ENCODE measurements at regions not wholly inside any gene's neighbourhood (a gene's known extent, or its start where the extent isn't known, plus 50 kb on each side); places are given as distances from the start of the nearest gene placed in this dataset.

GRCh38 chrX:33298622-33299021, 87.3 kb upstream of the DMD start:
- TF ChIP-seq CTCF (IDR thresholded peaks at IDR 0.05; ENCODE audit: poor library complexity), result no peak
- no peak for TF ChIP-seq EZH2 (IDR thresholded peaks at IDR 0.05; ENCODE audit: borderline replicate concordance)
- TF ChIP-seq EZH2phosphoT487 (IDR thresholded peaks at IDR 0.05; ENCODE audit: low read depth, severe bottlenecking, unreplicated experiment), result no peak

All from hepatocyte (in vitro differentiated cells).